HEK293 (cell line): ENCODE measurements at regions not wholly inside any gene's neighbourhood (a gene's known extent, or its start where the extent isn't known, plus 50 kb on each side); places are given as distances from the start of the nearest gene placed in this dataset.

Source experiments
- CTCF ChIA-PET: fragments of 350-600 bp; formaldehyde crosslinking; extraction: SDS; loops from one replicate; lab custom pipeline; 2021; ENCODE audit warnings: antibody characterized with exemption; lab: Yijun Ruan, JAX
- POLR2A ChIA-PET: fragments of 300-600 bp; formaldehyde crosslinking; extraction: SDS; loops from one replicate; lab custom pipeline; 2020; ENCODE audit warnings: antibody characterized with exemption, inconsistent platforms; lab: Yijun Ruan, JAX
- H3K27ac ChIP-seq: fragments of 200-500 bp; sonication (Bioruptor generic); 2 replicates; pipeline ENCODE4 v1.5.1; 2014; ENCODE audit warnings: low read depth, low read length, control low read depth, inconsistent platforms; ENCODE audit errors: extremely low read depth
- H3K36me3 ChIP-seq, 2 experiments: fragments of 200-500 bp in 1 of 2; sonication (Bioruptor generic) in 1 of 2; 1 replicate in 1 of 2; 2 replicates in 1 of 2; pipeline ENCODE4 v1.5.1; 2014 to 2017; ENCODE audit warnings: inconsistent platforms in 2 of 2, low read length in 2 of 2; ENCODE audit not compliant: control insufficient read depth in 2 of 2, insufficient read depth in 1 of 2
- H3K4me1 ChIP-seq: fragments of 200-500 bp; sonication (Bioruptor generic); 2 replicates; pipeline ENCODE4 v1.5.1; 2014; ENCODE audit warnings: mild to moderate bottlenecking, low read length, inconsistent platforms; ENCODE audit not compliant: control insufficient read depth, insufficient read depth
- H3K4me3 ChIP-seq: 2 replicates; pipeline ENCODE4 v1.5.1; 2011; ENCODE audit warnings: low read depth, mild to moderate bottlenecking, control low read depth, low read length, moderate library complexity
- H3K9me3 ChIP-seq: fragments of 200-500 bp; sonication (Bioruptor generic); 2 replicates; pipeline ENCODE4 v1.5.1; 2014; ENCODE audit warnings: low read depth, low read length, inconsistent platforms; ENCODE audit not compliant: control insufficient read depth, insufficient read depth
- INSM2 ChIP-seq: fragments of 450-650 bp; formaldehyde crosslinking; IDR thresholded peaks from 2 replicates; pipeline ENCODE4 v1.5.1; 2016; ENCODE audit warnings: missing biosample characterization, missing genetic modification characterization
- REST ChIP-seq: fragments of 450-650 bp; formaldehyde crosslinking; IDR thresholded peaks from 2 replicates; pipeline ENCODE4 v1.5.1; 2016; ENCODE audit warnings: missing biosample characterization, missing genetic modification characterization
- SCRT2 ChIP-seq: fragments of 450-650 bp; formaldehyde crosslinking; IDR thresholded peaks from 2 replicates; pipeline ENCODE4 v1.5.1; 2016; ENCODE audit warnings: missing biosample characterization, missing genetic modification characterization
- TCF7L2 ChIP-seq: IDR thresholded peaks from 2 replicates; pipeline ENCODE4 v1.6.1; 2011; ENCODE audit warnings: low read depth, mild to moderate bottlenecking, inconsistent platforms, low read length, moderate library complexity, borderline replicate concordance
- ZBTB21 ChIP-seq: fragments of 450-650 bp; formaldehyde crosslinking; IDR thresholded peaks from 2 replicates; pipeline ENCODE4 v1.5.1; 2017; ENCODE audit warnings: missing biosample characterization, missing genetic modification characterization
- ZEB2 ChIP-seq: fragments of 450-650 bp; formaldehyde crosslinking; IDR thresholded peaks from 2 replicates; pipeline ENCODE4 v1.5.1; 2016; ENCODE audit warnings: missing biosample characterization, missing genetic modification characterization
- ZNF10 ChIP-seq: fragments of 450-650 bp; formaldehyde crosslinking; IDR thresholded peaks from 2 replicates; pipeline ENCODE4 v1.5.1; 2017; ENCODE audit warnings: missing biosample characterization, missing genetic modification characterization
- ZNF146 ChIP-seq: fragments of 450-650 bp; formaldehyde crosslinking; IDR thresholded peaks from 2 replicates; pipeline ENCODE4 v1.5.1; 2016; ENCODE audit warnings: missing biosample characterization, missing genetic modification characterization
- ZNF214 ChIP-seq: fragments of 450-650 bp; formaldehyde crosslinking; IDR thresholded peaks from 2 replicates; pipeline ENCODE4 v1.5.1; 2017; ENCODE audit warnings: missing biosample characterization, mild to moderate bottlenecking, missing genetic modification characterization, borderline replicate concordance
- ZNF280C ChIP-seq: fragments of 450-650 bp; formaldehyde crosslinking; IDR thresholded peaks from 2 replicates; pipeline ENCODE4 v1.5.1; 2016; ENCODE audit warnings: missing biosample characterization, missing genetic modification characterization
- ZNF311 ChIP-seq: fragments of 450-650 bp; formaldehyde crosslinking; IDR thresholded peaks from 2 replicates; pipeline ENCODE4 v1.5.1; 2017; ENCODE audit warnings: missing biosample characterization, missing genetic modification characterization, borderline replicate concordance
- ZNF37A ChIP-seq: fragments of 450-650 bp; IDR thresholded peaks from 2 replicates; pipeline ENCODE4 v1.5.1; 2018; ENCODE audit warnings: missing biosample characterization, missing genetic modification characterization
- ZNF473 ChIP-seq: fragments of 450-650 bp; formaldehyde crosslinking; IDR thresholded peaks from 2 replicates; pipeline ENCODE4 v1.5.1; 2017; ENCODE audit warnings: missing biosample characterization, missing genetic modification characterization
- ZNF510 ChIP-seq: fragments of 450-650 bp; formaldehyde crosslinking; IDR thresholded peaks from 2 replicates; pipeline ENCODE4 v1.5.1; 2018; ENCODE audit warnings: mild to moderate bottlenecking, missing genetic modification characterization, missing biosample characterization; ENCODE audit not compliant: insufficient replicate concordance
- ZNF549 ChIP-seq: fragments of 450-650 bp; IDR thresholded peaks from 2 replicates; pipeline ENCODE4 v1.5.1; 2018; ENCODE audit warnings: missing biosample characterization, missing genetic modification characterization, mild to moderate bottlenecking, inconsistent platforms, moderate library complexity
- ZNF571 ChIP-seq: fragments of 450-650 bp; formaldehyde crosslinking; IDR thresholded peaks from 2 replicates; pipeline ENCODE4 v1.5.0; 2017; ENCODE audit warnings: missing biosample characterization, missing genetic modification characterization
- ZNF610 ChIP-seq: fragments of 450-650 bp; formaldehyde crosslinking; IDR thresholded peaks from 2 replicates; pipeline ENCODE4 v1.5.1; 2016; ENCODE audit warnings: missing biosample characterization, missing genetic modification characterization, borderline replicate concordance
- ZNF623 ChIP-seq: fragments of 450-650 bp; formaldehyde crosslinking; IDR thresholded peaks from 2 replicates; pipeline ENCODE4 v1.5.1; 2016; ENCODE audit warnings: missing biosample characterization, missing genetic modification characterization
- ZNF701 ChIP-seq: fragments of 450-650 bp; formaldehyde crosslinking; IDR thresholded peaks from 2 replicates; pipeline ENCODE4 v1.5.1; 2016; ENCODE audit warnings: missing biosample characterization, missing genetic modification characterization
- ZNF76 ChIP-seq: fragments of 450-650 bp; formaldehyde crosslinking; IDR thresholded peaks from 2 replicates; pipeline ENCODE4; 2016; ENCODE audit warnings: low read depth, missing biosample characterization, missing genetic modification characterization, borderline replicate concordance
- ZNF776 ChIP-seq: fragments of 450-650 bp; formaldehyde crosslinking; IDR thresholded peaks from 2 replicates; pipeline ENCODE4 v1.5.0; 2017; ENCODE audit warnings: missing biosample characterization, missing genetic modification characterization, borderline replicate concordance
- ZNF792 ChIP-seq: fragments of 450-650 bp; formaldehyde crosslinking; IDR thresholded peaks from 2 replicates; pipeline ENCODE4 v1.5.1; 2016; ENCODE audit warnings: missing biosample characterization, missing genetic modification characterization
- ZNF843 ChIP-seq: fragments of 450-650 bp; formaldehyde crosslinking; IDR thresholded peaks from 2 replicates; pipeline ENCODE4 v1.5.1; 2016; ENCODE audit warnings: missing biosample characterization, missing genetic modification characterization
- ZSCAN23 ChIP-seq: fragments of 450-650 bp; formaldehyde crosslinking; IDR thresholded peaks from 2 replicates; pipeline ENCODE4 v1.5.1; 2016; ENCODE audit warnings: missing biosample characterization, missing genetic modification characterization

GRCh38 chr9:105959531-105959930 is 265.2 kb downstream of the TMEM38B start:
- no peaks in the 10 kb centered on the region for H3K36me3 ChIP-seq
- H3K27ac ChIP-seq, result no peak overlapping the region
- H3K4me3 ChIP-seq, result no peak overlapping the region
- POLR2A ChIA-PET, result no interaction called here
- H3K9me3 ChIP-seq, result no peaks in the 10 kb centered on the region
- CTCF ChIA-PET, result interaction anchor here (0.7 kb wide), 1 partner anchor 1264 kb away, joined by 3 read pairs; no protein-coding TSS in a partner anchor
- TF ChIP-seq ZNF76 (tag by site-specific recombination) (no peak), ZNF214 (tag by site-specific recombination) (no peak), ZNF623 (tag by site-specific recombination) (no peak), ZNF311 (tag by site-specific recombination) (no peak), ZNF610 (no peak)
- H3K4me1 ChIP-seq, result no peaks in the 10 kb centered on the region

GRCh38 chr9:105963343-105964099 is 269.2 kb downstream of the TMEM38B start:
- Histone ChIP-seq H3K4me1 (no peaks in the 10 kb centered on the region), H3K36me3 (no peaks in the 10 kb centered on the region), H3K4me3 (no peak overlapping the region), H3K27ac (no peak overlapping the region), H3K9me3 (no peaks in the 10 kb centered on the region)
- ChIA-PET CTCF (no interaction called here), POLR2A (no interaction called here)
- TF ChIP-seq SCRT2 (tag by site-specific recombination) (no peak), ZSCAN23 (tag by site-specific recombination) (no peak), ZNF571 (no peak), ZNF280C (tag by site-specific recombination) (no peak), ZNF473 (no peak), ZNF701 (no peak), ZNF311 (tag by site-specific recombination) (no peak), ZNF37A (tag by site-specific recombination) (no peak), ZNF146 (tag by site-specific recombination) (no peak), ZNF10 (no peak), ZNF510 (tag by site-specific recombination) (no peak), REST (no peak), TCF7L2 (no peak), INSM2 (no peak), ZNF776 (tag by site-specific recombination) (no peak), ZNF549 (tag by site-specific recombination) (no peak), ZBTB21 (tag by site-specific recombination) (no peak), ZNF843 (tag by site-specific recombination) (no peak), ZEB2 (tag by site-specific recombination) (no peak), ZNF792 (tag by site-specific recombination) (no peak)
